ENCODE measurements at regions not wholly inside any gene's neighbourhood (a gene's known extent, or its start where the extent isn't known, plus 50 kb on each side); places are given as distances from the start of the nearest gene placed in this dataset.
"Not testable (repeated sequence)": the region's sequence is repeated elsewhere in the genome, so short reads cannot be mapped to it uniquely, and the experiment has no call there.

DNA sequence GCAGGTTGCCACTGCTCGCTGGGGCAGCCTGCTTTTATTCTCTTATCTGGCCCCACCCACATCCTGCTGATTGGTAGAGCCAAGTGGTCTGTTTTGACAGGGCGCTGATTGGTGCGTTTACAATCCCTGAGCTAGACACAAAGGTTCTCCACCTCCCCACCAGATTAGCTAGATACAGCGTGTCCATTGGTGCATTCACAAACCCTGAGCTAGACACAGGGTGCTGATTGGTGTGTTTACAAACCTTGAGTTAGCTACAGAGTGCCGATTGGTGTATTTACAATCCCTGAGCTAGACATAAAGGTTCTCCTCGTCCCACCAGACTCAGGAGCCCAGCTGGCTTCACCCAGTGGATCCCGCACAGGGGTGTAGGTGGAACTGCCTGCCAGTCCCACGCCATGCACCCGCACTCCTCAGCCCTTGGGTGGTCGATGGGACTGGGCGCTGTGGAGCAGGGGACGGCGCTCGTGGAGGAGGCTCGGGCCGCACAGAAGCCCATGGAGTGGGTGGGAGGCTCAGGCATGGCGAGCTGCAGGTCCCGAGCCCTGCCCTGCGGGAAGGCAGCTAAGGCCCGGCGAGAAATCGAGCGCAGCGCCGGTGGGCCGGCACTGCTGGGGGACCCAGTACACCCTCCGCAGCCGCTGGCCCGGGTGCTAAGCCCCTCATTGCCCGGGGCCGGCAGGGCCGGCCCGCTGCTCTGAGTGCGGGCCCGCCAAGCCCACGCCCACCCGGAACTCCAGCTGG, 1526.2 kb downstream of the SI start:
- TF ChIP-seq CTCF (conservative IDR thresholded peaks at IDR 0.05; ENCODE audit: low read depth, low read length); EZH2 (IDR thresholded peaks at IDR 0.05; ENCODE audit: borderline replicate concordance, low read depth, low read length, poor library complexity, severe bottlenecking): not testable (repeated sequence)

All from A673 (cell line).